H9 (cell line): ENCODE measurements at regions not wholly inside any gene's neighbourhood (a gene's known extent, or its start where the extent isn't known, plus 50 kb on each side); places are given as distances from the start of the nearest gene placed in this dataset.

Experiments used
- DNase-seq: peaks from one replicate; pipeline ENCODE4 v3.0.0-alpha.2; 2017
- H2AFZ ChIP-seq: one replicate; pipeline ENCODE4 v1.6.1; 2013; ENCODE audit warnings: mild to moderate bottlenecking, low read length, control low read depth, moderate library complexity
- H2AK5ac ChIP-seq: 2 replicates; pipeline ENCODE4 v1.6.1; 2013; ENCODE audit warnings: low read length, control low read depth, mixed read lengths; ENCODE audit not compliant: insufficient read length
- H2BK120ac ChIP-seq: one replicate; pipeline ENCODE4 v1.6.1; 2013; ENCODE audit warnings: low read depth, mild to moderate bottlenecking, low read length, control low read depth, inconsistent platforms; ENCODE audit not compliant: poor library complexity, severe bottlenecking
- H2BK12ac ChIP-seq: 2 replicates; pipeline ENCODE4 v1.6.1; 2013; ENCODE audit warnings: low read length, control low read depth, mixed read lengths, low read depth; ENCODE audit not compliant: insufficient read length
- H2BK15ac ChIP-seq: 2 replicates; pipeline ENCODE4 v1.6.1; 2013; ENCODE audit warnings: low read depth, low read length, control low read depth
- H2BK20ac ChIP-seq: one replicate; pipeline ENCODE4 v1.6.1; 2013; ENCODE audit warnings: low read depth, mild to moderate bottlenecking, low read length, control low read depth, inconsistent platforms; ENCODE audit not compliant: poor library complexity, severe bottlenecking
- H2BK5ac ChIP-seq: 2 replicates; pipeline ENCODE4 v1.6.1; 2013; ENCODE audit warnings: low read length, control low read depth, mixed read lengths; ENCODE audit not compliant: insufficient read length
- H3K14ac ChIP-seq: 2 replicates; pipeline ENCODE4 v1.6.1; 2013; ENCODE audit warnings: low read length, control low read depth; ENCODE audit not compliant: insufficient read depth
- H3K18ac ChIP-seq: 2 replicates; pipeline ENCODE4 v1.6.1; 2013; ENCODE audit warnings: low read depth, mild to moderate bottlenecking, mixed read lengths, low read length, control low read depth; ENCODE audit not compliant: insufficient read length
- H3K23ac ChIP-seq: 2 replicates; pipeline ENCODE4 v1.6.1; 2013; ENCODE audit warnings: low read length, control low read depth, mixed read lengths, low read depth; ENCODE audit not compliant: insufficient read length
- H3K23me2 ChIP-seq: 2 replicates; pipeline ENCODE4 v1.6.1; 2013; ENCODE audit warnings: low read depth, mild to moderate bottlenecking, mixed read lengths, low read length, control low read depth; ENCODE audit not compliant: insufficient read length, poor library complexity, severe bottlenecking
- H3K27ac ChIP-seq: 2 replicates; pipeline ENCODE4 v1.5.1; 2013; ENCODE audit warnings: low read length, control low read depth, mixed read lengths, low read depth; ENCODE audit not compliant: insufficient read length
- H3K27me3 ChIP-seq: 2 replicates; pipeline ENCODE4 v1.6.1; 2013; ENCODE audit warnings: low read length, control low read depth, inconsistent platforms; ENCODE audit not compliant: insufficient read depth
- H3K4ac ChIP-seq: 2 replicates; pipeline ENCODE4 v1.6.1; 2013; ENCODE audit warnings: low read depth, mild to moderate bottlenecking, control low read depth, inconsistent platforms, low read length, moderate library complexity
- H3K4me1 ChIP-seq: 2 replicates; pipeline ENCODE4 v1.6.1; 2013; ENCODE audit warnings: low read length, control low read depth, inconsistent platforms; ENCODE audit not compliant: insufficient read depth
- H3K4me2 ChIP-seq: 2 replicates; pipeline ENCODE4 v1.6.1; 2013; ENCODE audit warnings: low read length, control low read depth, mixed read lengths; ENCODE audit not compliant: insufficient read length, insufficient read depth
- H3K56ac ChIP-seq: 2 replicates; pipeline ENCODE4 v1.6.1; 2013; ENCODE audit warnings: low read depth, mild to moderate bottlenecking, mixed read lengths, low read length, control low read depth; ENCODE audit not compliant: insufficient read length
- H3K79me1 ChIP-seq: 2 replicates; pipeline ENCODE4 v1.6.1; 2013; ENCODE audit warnings: low read depth, mild to moderate bottlenecking, moderate library complexity, low read length, control low read depth, inconsistent platforms; ENCODE audit not compliant: insufficient read depth, poor library complexity, severe bottlenecking
- H3K79me2 ChIP-seq: 2 replicates; pipeline ENCODE4 v1.6.1; 2013; ENCODE audit warnings: low read length, control low read depth, inconsistent platforms; ENCODE audit not compliant: insufficient read depth
- H3K9ac ChIP-seq: 2 replicates; pipeline ENCODE4 v1.6.1; 2013; ENCODE audit warnings: low read length, control low read depth, mixed read lengths; ENCODE audit not compliant: insufficient read length; ENCODE audit errors: extremely low read depth
- H3K9me3 ChIP-seq: one replicate; pipeline ENCODE4 v1.6.1; 2013; ENCODE audit warnings: low read depth, low read length, inconsistent platforms; ENCODE audit not compliant: control insufficient read depth
- H3T11ph ChIP-seq: one replicate; pipeline ENCODE4 v1.6.1; 2013; ENCODE audit warnings: mild to moderate bottlenecking, low read length, control low read depth, inconsistent platforms
- H4K20me1 ChIP-seq: one replicate; pipeline ENCODE4 v1.6.1; 2013; ENCODE audit not compliant: control insufficient read depth, insufficient read length, insufficient read depth
- H4K5ac ChIP-seq: 2 replicates; pipeline ENCODE4 v1.6.1; 2013; ENCODE audit warnings: low read depth, mild to moderate bottlenecking, mixed read lengths, low read length, control low read depth; ENCODE audit not compliant: insufficient read length
- H4K8ac ChIP-seq: replicated peaks from 2 replicates; pipeline ENCODE4 v1.6.1; 2013; ENCODE audit warnings: low read length, control low read depth, mixed read lengths, low read depth; ENCODE audit not compliant: insufficient read length
- H4K91ac ChIP-seq: 2 replicates; pipeline ENCODE4 v1.6.1; 2013; ENCODE audit warnings: low read depth, mild to moderate bottlenecking, moderate library complexity, mixed read lengths, low read length, control low read depth; ENCODE audit not compliant: insufficient read length
- H3K27ac Mint-ChIP-seq, 3 experiments: 2 replicates in 2 of 3; 3 replicates in 1 of 3; pipeline ENCODE4 v1.8.0; 2020 to 2021; ENCODE audit warnings: mixed read lengths in 3 of 3, mild to moderate bottlenecking in 1 of 3, moderate library complexity in 1 of 3
- H3K27me3 Mint-ChIP-seq: 2 replicates; pipeline ENCODE4 v1.8.0; 2021; ENCODE audit warnings: low read depth, mild to moderate bottlenecking, moderate library complexity, mixed read lengths
- H3K36me3 Mint-ChIP-seq, 3 experiments: 2 replicates in 2 of 3; 3 replicates in 1 of 3; pipeline ENCODE4 v1.8.0; 2020 to 2021; ENCODE audit warnings: low read depth in 3 of 3, mixed read lengths in 3 of 3; ENCODE audit not compliant: insufficient read depth in 1 of 3
- H3K4me1 Mint-ChIP-seq, 2 experiments: 2 replicates each; pipeline ENCODE4 v1.8.0; 2020; ENCODE audit warnings: mixed read lengths in 2 of 2
- H3K4me3 Mint-ChIP-seq, 2 experiments: 2 replicates in 1 of 2; 3 replicates in 1 of 2; pipeline ENCODE4 v1.8.0; 2020 to 2021; ENCODE audit warnings: mild to moderate bottlenecking in 2 of 2, mixed read lengths in 2 of 2, moderate library complexity in 1 of 2
- H3K9me3 Mint-ChIP-seq, 2 experiments: 2 replicates in 1 of 2; 3 replicates in 1 of 2; pipeline ENCODE4 v1.8.0; 2020; ENCODE audit warnings: mild to moderate bottlenecking in 2 of 2, mixed read lengths in 2 of 2, moderate library complexity in 1 of 2
- CTCF ChIP-seq: fragments of 200-600 bp; sonication (generic); conservative IDR thresholded peaks from 3 replicates; pipeline ENCODE4 v1.8.0; 2021; ENCODE audit warnings: antibody characterized with exemption, mild to moderate bottlenecking
- WGBS: extraction: QIAGEN DNeasy Blood & Tissue Kit; methylation state at CpG from one replicate; pipeline ENCODE4 v1.1.7; 2013; ENCODE audit warnings: missing lambda C conversion rate, low lambda C conversion rate, mixed read lengths; ENCODE audit not compliant: insufficient read length; ENCODE audit errors: extremely low coverage; 5-methylcytosine and 5-hydroxymethylcytosine counted together

GRCh38 chr10:128629111-128630096 is 503.2 kb upstream of the MKI67 start:
- WGBS: no CpG with 5 or more reads among the region's 17 CpGs

More at GRCh38 chr10:128629111-128630096, 503.2 kb upstream of the MKI67 start:
- H2AFZ ChIP-seq: no peak overlapping the region
- no peak for DNase-seq
- H2BK15ac ChIP-seq: no peak overlapping the region
- H3K23me2 ChIP-seq: no peaks in the 10 kb centered on the region
- no peak for TF ChIP-seq CTCF
- no peak overlapping the region for H3K27ac ChIP-seq
- peaks cover 0 to 3% of the 10 kb centered on the region in 2 experiments; a peak in 3 of 5 replicates for H3K9me3 Mint-ChIP-seq
- no peak overlapping the region for H3K9ac ChIP-seq
- no peak overlapping the region for H4K5ac ChIP-seq
- H2BK20ac ChIP-seq: no peak overlapping the region
- H3K27me3 Mint-ChIP-seq: peaks cover 2% of the 10 kb centered on the region
- H3K4me1 Mint-ChIP-seq: peaks cover 66 to 74% of the 10 kb centered on the region in 2 experiments
- H2BK5ac ChIP-seq: no peak overlapping the region
- no peak overlapping the region for H4K8ac ChIP-seq
- H3K18ac ChIP-seq: no peak overlapping the region
- H4K20me1 ChIP-seq: no peaks in the 10 kb centered on the region
- no peak overlapping the region for H3T11ph ChIP-seq
- H3K79me2 ChIP-seq: no peaks in the 10 kb centered on the region
- no peak overlapping the region for H3K4me2 ChIP-seq
- H2BK120ac ChIP-seq: no peak overlapping the region
- no peaks in the 10 kb centered on the region for H3K9me3 ChIP-seq
- peaks cover 11% of the 10 kb centered on the region; the same call in 1 of the 2 replicates for H3K4me1 ChIP-seq
- peaks cover 2 to 4% (median 3%) of the 10 kb centered on the region in 3 experiments; a peak in 2 of 7 replicates for H3K36me3 Mint-ChIP-seq
- no peaks in the 10 kb centered on the region for H3K79me1 ChIP-seq
- H3K23ac ChIP-seq: no peak overlapping the region
- no peak overlapping the region for H4K91ac ChIP-seq
- no peaks in the 10 kb centered on the region for H3K27me3 ChIP-seq
- no peak overlapping the region for H3K4ac ChIP-seq
- H3K56ac ChIP-seq: no peak overlapping the region
- no peak overlapping the region for H2BK12ac ChIP-seq
- H3K27ac Mint-ChIP-seq: peak overlapping the region in 2 of 3 experiments; percentile 1 to 77; a peak in 3 of 7 replicates
- no peak overlapping the region for H3K14ac ChIP-seq
- H2AK5ac ChIP-seq: no peak overlapping the region
- no peak overlapping the region for H3K4me3 Mint-ChIP-seq
